ENCODE measurements at regions not wholly inside any gene's neighbourhood (a gene's known extent, or its start where the extent isn't known, plus 50 kb on each side); places are given as distances from the start of the nearest gene placed in this dataset.

DNA sequence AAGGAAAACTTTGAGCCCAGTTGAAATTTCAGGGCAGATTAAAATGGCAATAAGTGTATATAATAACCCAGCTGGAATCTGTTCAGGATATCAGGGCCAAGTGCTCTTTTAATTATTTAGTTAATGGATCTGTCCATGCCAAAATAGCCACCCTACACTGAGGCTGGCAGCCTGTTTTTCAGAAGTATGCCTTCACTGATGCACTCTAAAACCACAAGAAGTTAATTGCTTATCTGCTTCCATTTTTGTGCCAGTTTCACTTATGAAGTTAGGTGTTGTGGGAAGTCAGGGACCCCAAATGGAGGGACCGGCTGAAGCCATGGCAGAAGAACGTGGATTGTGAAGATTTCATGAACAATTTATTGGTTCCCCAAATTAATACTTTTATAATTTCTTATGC is 960.3 kb downstream of the C4orf33 start:
- no peak overlapping the region for H2AFZ ChIP-seq
- H3K9me3 ChIP-seq (ENCODE audit: low read depth) = no peaks in the 10 kb centered on the region
- WGBS, 2 experiments (ENCODE audit: low coverage in 1 of 2, low lambda C conversion rate in 2 of 2, missing lambda C conversion rate in 2 of 2) = 33 to 39% methylated on average over 2 of the region's 2 CpGs
- no peak for TF ChIP-seq EZH2phosphoT487 (IDR thresholded peaks at IDR 0.05; ENCODE audit: insufficient read depth, low read depth)
- TF ChIP-seq EZH2 (IDR thresholded peaks at IDR 0.05; ENCODE audit: insufficient read depth, poor library complexity, severe bottlenecking) = no peak
- H3K4me3 ChIP-seq = no peak overlapping the region
- H3K4me2 ChIP-seq (ENCODE audit: unreplicated experiment) = no peak overlapping the region
- H3K36me3 ChIP-seq (ENCODE audit: low read depth) = no peaks in the 10 kb centered on the region
- DNase-seq = no peak
- no peak overlapping the region for H3K9ac ChIP-seq
- H3K27me3 ChIP-seq (replicated peaks; ENCODE audit: insufficient read depth) = no peaks in the 10 kb centered on the region
- H4K20me1 ChIP-seq (ENCODE audit: insufficient read depth) = no peaks in the 10 kb centered on the region
- no peak overlapping the region for H3K27ac ChIP-seq
- H3K9me2 ChIP-seq (ENCODE audit: insufficient read depth) = no peaks in the 10 kb centered on the region
- H3K79me2 ChIP-seq (ENCODE audit: insufficient read depth) = no peaks in the 10 kb centered on the region
- H3K4me1 ChIP-seq (ENCODE audit: insufficient read depth) = no peaks in the 10 kb centered on the region
- no peaks in the 10 kb centered on the region for H3F3A ChIP-seq (ENCODE audit: insufficient read depth)
- in situ Hi-C loops (cut with MboI) = no loop called here

DNA sequence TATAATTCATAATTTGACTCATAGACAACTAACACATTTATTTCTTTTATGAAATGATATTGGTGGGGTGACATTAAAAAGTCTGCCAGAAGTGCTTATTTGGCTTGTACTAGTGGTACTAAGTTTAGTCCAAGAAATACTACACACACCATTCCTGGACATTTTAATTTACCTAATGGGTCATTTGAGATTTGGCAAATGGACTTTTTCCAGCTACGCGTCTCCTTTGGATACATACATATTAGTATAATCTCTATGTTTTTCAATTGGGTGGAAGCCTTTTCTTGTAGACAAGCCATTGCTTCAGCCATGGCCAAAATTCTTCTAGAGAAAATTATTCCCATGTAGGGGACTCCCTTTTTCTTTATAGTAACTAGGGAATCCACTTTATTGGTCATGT is 968.5 kb downstream of the C4orf33 start:
- in situ Hi-C loops (cut with MboI) = no loop called here
- H3K27ac ChIP-seq = no peak overlapping the region
- no peaks in the 10 kb centered on the region for H3K79me2 ChIP-seq (ENCODE audit: insufficient read depth)
- no peaks in the 10 kb centered on the region for H3K27me3 ChIP-seq (replicated peaks; ENCODE audit: insufficient read depth)
- no peak overlapping the region for H3K4me2 ChIP-seq (ENCODE audit: unreplicated experiment)
- H4K20me1 ChIP-seq (ENCODE audit: insufficient read depth) = no peaks in the 10 kb centered on the region
- TF ChIP-seq EZH2phosphoT487 (IDR thresholded peaks at IDR 0.05; ENCODE audit: insufficient read depth, low read depth) = no peak
- TF ChIP-seq EZH2 (IDR thresholded peaks at IDR 0.05; ENCODE audit: insufficient read depth, poor library complexity, severe bottlenecking) = no peak
- no peak overlapping the region for H3K4me3 ChIP-seq
- WGBS, 2 experiments (ENCODE audit: low coverage in 1 of 2, low lambda C conversion rate in 2 of 2, missing lambda C conversion rate in 2 of 2) = 79 to 85% methylated on average over 2 of the region's 2 CpGs
- H3K36me3 ChIP-seq (ENCODE audit: low read depth) = no peaks in the 10 kb centered on the region
- H3K9me2 ChIP-seq (ENCODE audit: insufficient read depth) = no peaks in the 10 kb centered on the region
- no peaks in the 10 kb centered on the region for H3K9me3 ChIP-seq (ENCODE audit: low read depth)
- no peak overlapping the region for H3K9ac ChIP-seq
- DNase-seq = no peak
- H3F3A ChIP-seq (ENCODE audit: insufficient read depth) = no peaks in the 10 kb centered on the region
- H2AFZ ChIP-seq = no peak overlapping the region
- no peaks in the 10 kb centered on the region for H3K4me1 ChIP-seq (ENCODE audit: insufficient read depth)

DNA sequence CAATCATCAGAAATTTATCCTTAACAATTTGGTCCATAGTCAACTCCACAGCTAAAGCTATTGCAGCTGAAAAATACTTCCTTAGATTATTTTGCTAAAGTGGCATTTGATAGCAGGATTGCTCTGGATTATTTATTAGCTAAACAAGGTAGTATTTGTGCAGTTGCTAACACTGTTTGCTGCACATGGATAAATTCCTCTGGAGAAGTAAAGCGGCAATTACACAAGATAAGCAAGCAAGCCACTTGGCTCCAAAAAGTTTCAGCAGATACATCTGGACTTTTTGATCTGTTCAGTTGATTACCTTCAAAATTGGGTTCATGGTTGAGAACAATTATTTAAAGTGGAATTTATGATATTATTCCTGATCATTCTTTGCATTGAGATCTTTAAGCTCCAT is 971.5 kb downstream of the C4orf33 start:
- no peaks in the 10 kb centered on the region for H3K4me1 ChIP-seq (ENCODE audit: insufficient read depth)
- WGBS, 2 experiments (ENCODE audit: low coverage in 1 of 2, low lambda C conversion rate in 2 of 2, missing lambda C conversion rate in 2 of 2) = 50 to 57% methylated on average over 1 of the region's 1 CpG
- in situ Hi-C loops (cut with MboI) = no loop called here

DNA sequence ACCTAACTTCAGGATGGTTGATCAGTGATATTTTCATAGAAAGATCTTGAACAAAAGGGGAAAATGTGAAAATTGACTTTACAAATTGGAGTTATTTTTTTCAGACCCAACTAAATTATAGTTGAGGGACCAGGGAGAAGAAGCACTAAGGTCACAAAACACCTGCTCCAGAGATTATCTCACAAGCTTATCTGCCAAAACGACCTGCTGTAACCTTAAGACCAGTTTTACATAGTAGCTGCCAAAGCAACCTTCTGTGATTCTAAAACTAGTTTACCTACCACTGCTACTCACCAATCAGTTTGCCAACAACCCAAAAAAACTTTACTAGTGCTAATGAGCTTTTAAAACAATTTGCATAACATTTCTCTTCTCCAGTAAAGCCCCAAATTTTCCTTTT is 972.1 kb downstream of the C4orf33 start:
- no peaks in the 10 kb centered on the region for H3K27me3 ChIP-seq (replicated peaks; ENCODE audit: insufficient read depth)
- no peaks in the 10 kb centered on the region for H3K79me2 ChIP-seq (ENCODE audit: insufficient read depth)
- H3K4me3 ChIP-seq = no peak overlapping the region
- no peak for DNase-seq
- no peaks in the 10 kb centered on the region for H3F3A ChIP-seq (ENCODE audit: insufficient read depth)
- H2AFZ ChIP-seq = no peak overlapping the region
- H3K9me3 ChIP-seq (ENCODE audit: low read depth) = no peaks in the 10 kb centered on the region
- H3K27ac ChIP-seq = no peak overlapping the region
- no peak overlapping the region for H3K9ac ChIP-seq
- H3K4me1 ChIP-seq (ENCODE audit: insufficient read depth) = no peaks in the 10 kb centered on the region
- no peaks in the 10 kb centered on the region for H4K20me1 ChIP-seq (ENCODE audit: insufficient read depth)
- TF ChIP-seq EZH2phosphoT487 (IDR thresholded peaks at IDR 0.05; ENCODE audit: insufficient read depth, low read depth) (no peak), EZH2 (IDR thresholded peaks at IDR 0.05; ENCODE audit: insufficient read depth, poor library complexity, severe bottlenecking) (no peak)
- no peak overlapping the region for H3K4me2 ChIP-seq (ENCODE audit: unreplicated experiment)
- H3K9me2 ChIP-seq (ENCODE audit: insufficient read depth) = no peaks in the 10 kb centered on the region
- in situ Hi-C loops (cut with MboI) = no loop called here
- 6 to 9% methylated on average over 1 of the region's 1 CpG for WGBS, 2 experiments (ENCODE audit: low coverage in 1 of 2, low lambda C conversion rate in 2 of 2, missing lambda C conversion rate in 2 of 2)
- no peaks in the 10 kb centered on the region for H3K36me3 ChIP-seq (ENCODE audit: low read depth)

More for the DNA sequence above, 971.5 kb downstream of the C4orf33 start:
- Histone ChIP-seq H3K27ac (no peak overlapping the region), H3K9me2 (ENCODE audit: insufficient read depth) (no peaks in the 10 kb centered on the region), H3K79me2 (ENCODE audit: insufficient read depth) (no peaks in the 10 kb centered on the region), H3K9me3 (ENCODE audit: low read depth) (no peaks in the 10 kb centered on the region), H2AFZ (no peak overlapping the region), H3K36me3 (ENCODE audit: low read depth) (no peaks in the 10 kb centered on the region), H3K4me2 (ENCODE audit: unreplicated experiment) (no peak overlapping the region), H3K9ac (no peak overlapping the region), H3K27me3 (replicated peaks; ENCODE audit: insufficient read depth) (no peaks in the 10 kb centered on the region), H3F3A (ENCODE audit: insufficient read depth) (no peaks in the 10 kb centered on the region), H3K4me3 (no peak overlapping the region), H4K20me1 (ENCODE audit: insufficient read depth) (no peaks in the 10 kb centered on the region)
- TF ChIP-seq EZH2phosphoT487 (IDR thresholded peaks at IDR 0.05; ENCODE audit: insufficient read depth, low read depth) = no peak
- TF ChIP-seq EZH2 (IDR thresholded peaks at IDR 0.05; ENCODE audit: insufficient read depth, poor library complexity, severe bottlenecking) = no peak
- DNase-seq = no peak

DNA sequence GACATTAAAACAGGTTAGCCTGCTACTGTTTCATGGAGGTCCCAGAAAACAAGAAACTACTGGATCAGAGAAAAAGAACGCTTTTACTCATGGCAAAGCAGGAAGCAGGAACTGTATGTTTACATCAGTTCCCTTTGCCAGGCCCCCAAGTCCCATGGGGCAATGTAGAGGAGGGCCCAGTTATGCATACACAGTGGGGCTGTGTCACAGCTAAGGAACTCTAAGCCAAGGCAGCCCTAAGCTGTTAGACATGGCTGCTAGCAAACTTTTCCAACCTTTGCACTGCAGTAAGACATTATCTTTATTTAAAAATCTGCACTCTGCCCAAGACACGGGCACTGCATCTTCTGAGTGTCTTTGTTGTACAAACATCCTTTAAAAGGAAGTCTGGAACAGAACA is 975.8 kb downstream of the C4orf33 start:
- no peaks in the 10 kb centered on the region for H3K27me3 ChIP-seq (replicated peaks; ENCODE audit: insufficient read depth)
- H3K27ac ChIP-seq = no peak overlapping the region
- H3K4me3 ChIP-seq = no peak overlapping the region
- 2 to 8% methylated on average over 2 of the region's 2 CpGs for whole genome bisulfite sequencing, 2 experiments (ENCODE audit: low coverage in 1 of 2, low lambda C conversion rate in 2 of 2, missing lambda C conversion rate in 2 of 2)
- no peak for DNase-seq
- H3K79me2 ChIP-seq (ENCODE audit: insufficient read depth) = no peaks in the 10 kb centered on the region
- TF ChIP-seq EZH2 (IDR thresholded peaks at IDR 0.05; ENCODE audit: insufficient read depth, poor library complexity, severe bottlenecking) = no peak
- TF ChIP-seq EZH2phosphoT487 (IDR thresholded peaks at IDR 0.05; ENCODE audit: insufficient read depth, low read depth) = no peak
- H3K36me3 ChIP-seq (ENCODE audit: low read depth) = no peaks in the 10 kb centered on the region
- H3K9ac ChIP-seq = no peak overlapping the region
- no peak overlapping the region for H2AFZ ChIP-seq
- no peaks in the 10 kb centered on the region for H4K20me1 ChIP-seq (ENCODE audit: insufficient read depth)
- in situ Hi-C loops (cut with MboI) = no loop called here
- no peaks in the 10 kb centered on the region for H3F3A ChIP-seq (ENCODE audit: insufficient read depth)
- no peaks in the 10 kb centered on the region for H3K9me2 ChIP-seq (ENCODE audit: insufficient read depth)
- H3K9me3 ChIP-seq (ENCODE audit: low read depth) = no peaks in the 10 kb centered on the region
- H3K4me2 ChIP-seq (ENCODE audit: unreplicated experiment) = no peak overlapping the region
- H3K4me1 ChIP-seq (ENCODE audit: insufficient read depth) = no peaks in the 10 kb centered on the region

All from GM23248 (cell line).